ENCODE measurements at regions not wholly inside any gene's neighbourhood (a gene's known extent, or its start where the extent isn't known, plus 50 kb on each side); places are given as distances from the start of the nearest gene placed in this dataset.

GRCh38 chr3:117919621-117920020, 1115.0 kb downstream of the IGSF11 start:
- Histone ChIP-seq H3K4me3 (ENCODE audit: low read depth, low read length) (no peak overlapping the region), H3K27ac (ENCODE audit: low read depth, low read length) (no peak overlapping the region), H3K9me3 (ENCODE audit: control insufficient read depth, insufficient read depth, low read length) (no peaks in the 10 kb centered on the region), H3K27me3 (ENCODE audit: control insufficient read depth, insufficient read depth, low read length) (no peaks in the 10 kb centered on the region)
- ChIA-PET POLR2A (no interaction called here), CTCF (no interaction called here)
- DNase-seq (ENCODE audit: low read depth, low spot score) = no peak
- TF ChIP-seq CTCF (IDR thresholded peaks at IDR 0.05; ENCODE audit: low read depth, low read length) = no peak

- Histone ChIP-seq H3K27ac (ENCODE audit: low read depth, low read length) (no peak overlapping the region), H3K9me3 (ENCODE audit: control insufficient read depth, insufficient read depth, low read length) (no peaks in the 10 kb centered on the region), H3K27me3 (ENCODE audit: control insufficient read depth, insufficient read depth, low read length) (no peaks in the 10 kb centered on the region), H3K4me3 (ENCODE audit: low read depth, low read length) (no peak overlapping the region)
- no peak for TF ChIP-seq CTCF (IDR thresholded peaks at IDR 0.05; ENCODE audit: low read depth, low read length)
- ChIA-PET POLR2A (no interaction called here), CTCF (no interaction called here)
- no peak for DNase-seq (ENCODE audit: low read depth, low spot score)
Observed at GRCh38 chr3:117920253-117920898, 1114.3 kb downstream of the IGSF11 start.

- ChIA-PET POLR2A (no interaction called here), CTCF (no interaction called here)
Observed at GRCh38 chr3:117921411-117921810, 1113.2 kb downstream of the IGSF11 start.

GRCh38 chr3:117922039-117922438, 1112.6 kb downstream of the IGSF11 start:
- ChIA-PET CTCF (no interaction called here), POLR2A (no interaction called here)
- H3K4me3 ChIP-seq (ENCODE audit: low read depth, low read length) = no peak overlapping the region
- H3K27me3 ChIP-seq (ENCODE audit: control insufficient read depth, insufficient read depth, low read length) = no peaks in the 10 kb centered on the region
- no peaks in the 10 kb centered on the region for H3K9me3 ChIP-seq (ENCODE audit: control insufficient read depth, insufficient read depth, low read length)
- H3K27ac ChIP-seq (ENCODE audit: low read depth, low read length) = no peak overlapping the region
- no peak for TF ChIP-seq CTCF (IDR thresholded peaks at IDR 0.05; ENCODE audit: low read depth, low read length)
- DNase-seq (ENCODE audit: low read depth, low spot score) = no peak

More at GRCh38 chr3:117921411-117921810, 1113.2 kb downstream of the IGSF11 start:
- Histone ChIP-seq H3K27ac (ENCODE audit: low read depth, low read length) (no peak overlapping the region), H3K4me3 (ENCODE audit: low read depth, low read length) (no peak overlapping the region), H3K9me3 (ENCODE audit: control insufficient read depth, insufficient read depth, low read length) (no peaks in the 10 kb centered on the region), H3K27me3 (ENCODE audit: control insufficient read depth, insufficient read depth, low read length) (no peaks in the 10 kb centered on the region)
- no peak for TF ChIP-seq CTCF (IDR thresholded peaks at IDR 0.05; ENCODE audit: low read depth, low read length)
- no peak for DNase-seq (ENCODE audit: low read depth, low spot score)

GRCh38 chr3:117926819-117927218, 1107.8 kb downstream of the IGSF11 start:
- DNase-seq (ENCODE audit: low read depth, low spot score) = no peak
- TF ChIP-seq CTCF (IDR thresholded peaks at IDR 0.05; ENCODE audit: low read depth, low read length) = no peak
- ChIA-PET POLR2A (no interaction called here), CTCF (no interaction called here)
- no peaks in the 10 kb centered on the region for H3K27me3 ChIP-seq (ENCODE audit: control insufficient read depth, insufficient read depth, low read length)
- no peak overlapping the region for H3K27ac ChIP-seq (ENCODE audit: low read depth, low read length)
- no peaks in the 10 kb centered on the region for H3K9me3 ChIP-seq (ENCODE audit: control insufficient read depth, insufficient read depth, low read length)
- no peak overlapping the region for H3K4me3 ChIP-seq (ENCODE audit: low read depth, low read length)
